SKM-1 (cell line): ENCODE measurements at regions not wholly inside any gene's neighbourhood (a gene's known extent, or its start where the extent isn't known, plus 50 kb on each side); places are given as distances from the start of the nearest gene placed in this dataset.

ENCODE experiments used
- DNase-seq: peaks from one replicate; lab custom pipeline; 2025; ENCODE audit not compliant: unreplicated experiment; lab: John Stamatoyannopoulos, UW

DNA sequence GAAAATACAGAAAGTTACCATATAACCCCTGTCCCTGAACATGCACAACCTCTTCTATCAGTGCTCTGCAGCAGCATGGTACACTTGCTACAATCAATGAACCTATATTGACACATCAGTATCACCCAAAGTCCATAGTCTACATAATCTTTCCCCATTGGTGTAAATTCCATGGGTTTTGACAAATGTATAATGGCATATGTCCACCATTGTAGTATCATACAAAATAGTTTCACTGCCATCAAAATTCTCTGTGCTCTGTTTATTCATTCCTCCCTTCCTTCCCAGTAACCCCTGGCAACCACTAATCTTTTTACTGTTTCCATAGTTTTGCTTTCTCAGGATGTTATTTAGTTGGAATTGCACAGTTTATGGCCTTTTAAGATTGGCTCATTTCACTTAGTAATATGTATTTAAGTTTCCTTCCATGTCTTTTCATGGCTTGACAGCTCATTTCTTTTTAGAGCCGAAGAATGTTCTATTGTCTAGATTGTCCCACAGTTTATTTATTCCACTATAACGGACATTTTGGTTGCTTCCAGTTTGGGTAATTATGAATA, 1707.0 kb downstream of the EFNA5 start:
- no peak for DNase-seq

DNA sequence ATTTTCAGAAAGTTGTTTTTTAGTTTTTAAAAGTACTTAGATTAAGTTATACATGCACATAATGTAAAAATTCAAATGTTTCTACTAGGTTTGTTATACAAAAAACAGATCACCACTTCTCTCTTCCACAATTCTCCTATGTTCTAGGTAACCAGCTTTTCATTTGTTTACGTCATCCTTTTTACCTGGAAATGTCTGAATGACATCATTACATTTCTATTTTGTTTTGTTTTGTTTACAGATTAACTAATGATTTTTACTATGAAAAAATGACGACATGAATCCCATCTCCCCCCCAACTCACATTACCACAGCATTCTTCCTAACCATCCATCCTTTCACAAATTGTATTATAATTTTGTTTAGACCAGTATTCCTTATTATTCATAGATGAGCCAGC, 1709.2 kb downstream of the EFNA5 start:
- no peak for DNase-seq

DNA sequence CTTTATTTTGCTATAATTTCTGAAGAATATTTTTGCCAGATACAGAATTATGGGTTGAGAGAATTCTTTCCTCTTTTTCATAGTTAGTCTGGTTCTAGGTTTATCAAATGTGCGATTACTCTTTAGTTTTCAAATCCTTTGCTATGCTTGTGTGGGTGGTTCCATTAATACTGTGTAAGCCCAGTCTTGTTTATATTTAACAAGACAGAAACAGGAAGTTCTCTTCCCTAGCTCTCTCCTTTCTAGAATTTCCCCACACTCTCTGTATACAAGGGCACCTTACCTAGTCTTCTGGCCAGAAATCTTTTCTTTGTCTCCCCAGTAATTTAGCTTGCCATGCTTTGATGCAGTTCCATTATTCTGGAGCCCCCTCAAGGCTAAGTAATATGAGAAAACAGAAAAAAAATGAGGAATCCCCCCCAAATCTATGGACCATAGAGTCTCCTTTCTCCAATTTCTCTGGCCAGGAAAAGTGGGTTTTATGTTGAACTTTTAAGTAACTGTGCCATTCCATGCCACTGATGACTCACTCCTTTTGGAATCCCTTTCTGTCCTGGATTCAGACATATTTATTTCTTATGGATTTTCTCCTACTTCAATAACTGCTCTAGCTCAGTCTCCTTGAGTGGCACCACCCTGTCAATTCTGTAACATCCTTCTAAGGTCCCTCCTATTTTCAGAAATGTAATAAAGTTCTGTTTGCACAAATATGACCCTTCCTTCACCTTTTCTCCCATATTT, 1714.1 kb downstream of the EFNA5 start:
- no peak for DNase-seq

DNA sequence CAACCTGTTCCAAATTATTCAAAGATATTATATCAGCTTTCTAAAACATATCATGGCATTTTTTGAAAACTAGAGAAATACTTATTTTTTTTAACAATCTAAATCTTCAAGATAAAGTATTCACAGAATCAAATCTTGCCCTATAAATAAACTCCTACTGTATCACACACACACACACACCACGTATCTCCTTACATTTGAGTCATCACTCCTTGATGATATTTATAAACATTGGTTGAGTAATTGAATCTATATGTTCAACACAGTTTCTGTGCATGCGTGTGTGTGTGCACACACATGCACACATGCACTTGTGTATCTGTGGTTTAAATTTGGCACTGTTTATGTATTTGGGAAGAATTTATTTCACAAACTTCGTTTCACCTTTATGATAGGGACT, 1716.4 kb downstream of the EFNA5 start:
- no peak for DNase-seq

DNA sequence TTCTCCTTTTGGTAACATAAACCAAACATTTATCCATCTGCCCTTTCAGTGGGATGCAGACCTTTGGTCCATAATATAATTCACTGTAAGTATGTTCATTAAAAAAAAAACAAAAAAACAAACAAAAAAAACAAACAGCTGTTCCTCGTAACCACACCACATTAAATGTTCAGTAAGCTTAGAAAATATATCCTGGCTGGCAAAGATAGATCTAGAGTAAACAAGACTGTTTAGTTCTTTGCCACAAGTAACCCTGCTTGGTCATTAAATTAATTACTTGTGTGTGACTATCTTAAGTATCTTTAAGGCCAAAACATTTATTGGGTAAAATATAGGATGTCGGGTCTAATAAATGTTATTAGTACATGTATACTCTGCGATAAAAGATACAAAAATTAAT, 1717.1 kb downstream of the EFNA5 start:
- DNase-seq: no peak

DNA sequence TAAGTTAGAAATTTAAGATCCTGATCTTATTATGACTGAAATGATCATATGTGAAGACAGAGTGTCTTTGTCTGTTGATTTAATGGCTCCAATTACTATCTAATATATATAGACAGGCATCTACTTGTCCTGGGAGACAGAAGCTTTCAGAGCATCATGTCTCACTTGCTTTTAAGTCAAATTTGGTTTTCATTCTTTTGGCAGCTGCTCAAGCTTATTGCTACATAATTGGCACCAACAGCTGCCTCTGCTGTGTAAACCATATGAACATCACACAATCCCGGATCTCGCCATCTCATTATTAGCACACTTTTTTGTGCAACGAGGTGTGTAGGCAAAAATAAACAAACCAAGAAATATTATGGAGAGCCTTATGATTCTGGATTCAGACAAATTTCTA, 1717.9 kb downstream of the EFNA5 start:
- DNase-seq: no peak

DNA sequence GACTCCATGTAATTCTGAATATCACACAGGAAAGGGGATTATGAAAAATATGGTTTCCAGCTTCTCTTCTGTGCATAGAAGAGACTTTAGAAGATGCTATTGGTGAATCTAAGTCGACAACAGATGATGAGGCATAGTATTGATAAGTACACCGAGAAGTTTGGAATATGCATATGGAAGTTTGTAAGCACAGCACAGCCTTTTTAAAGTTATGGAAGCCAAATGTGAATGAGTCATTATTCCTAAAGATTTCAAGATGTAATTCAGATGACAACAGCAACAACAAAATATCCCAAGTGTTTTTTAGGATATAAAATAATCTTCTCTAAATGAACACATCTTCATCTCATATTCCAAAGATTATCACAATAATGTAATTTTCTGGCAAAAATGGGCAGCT, 1723.3 kb downstream of the EFNA5 start:
- no peak for DNase-seq

DNA sequence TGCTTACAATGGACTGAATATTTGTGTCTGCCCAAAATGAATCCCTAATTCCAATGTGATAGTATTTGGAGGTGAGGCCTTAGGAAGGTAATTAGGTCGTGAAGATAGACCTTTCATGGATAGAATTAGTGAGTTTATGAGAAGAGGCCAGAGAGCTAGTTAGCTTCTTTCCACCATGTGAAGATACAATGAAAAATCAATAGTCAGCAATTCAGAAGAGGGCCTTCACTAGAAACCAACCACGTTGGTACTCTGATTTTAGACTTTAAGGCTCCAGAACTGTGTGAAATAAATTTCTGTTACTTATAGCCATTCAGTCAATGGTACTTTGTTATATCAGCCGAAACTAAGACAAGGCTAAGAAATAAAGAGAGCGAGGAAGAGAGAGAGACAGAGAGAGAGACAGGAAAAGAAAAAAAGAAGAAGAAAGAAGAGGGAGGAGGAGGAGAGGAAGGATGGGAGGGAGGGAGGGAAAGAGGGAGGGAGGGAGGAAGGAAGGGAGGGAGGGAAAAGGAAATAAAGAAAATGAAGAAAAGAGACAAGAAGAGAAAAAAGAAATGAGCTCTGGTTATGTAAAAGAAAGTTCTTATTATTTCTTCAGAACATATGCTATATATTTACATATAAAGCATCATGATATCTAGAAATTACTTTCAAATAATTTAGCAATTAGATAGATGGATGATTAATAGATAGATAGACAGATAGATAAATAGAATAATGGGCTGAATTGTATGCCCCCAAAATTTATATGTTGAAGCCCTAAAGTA, 1725.3 kb downstream of the EFNA5 start:
- DNase-seq: no peak

DNA sequence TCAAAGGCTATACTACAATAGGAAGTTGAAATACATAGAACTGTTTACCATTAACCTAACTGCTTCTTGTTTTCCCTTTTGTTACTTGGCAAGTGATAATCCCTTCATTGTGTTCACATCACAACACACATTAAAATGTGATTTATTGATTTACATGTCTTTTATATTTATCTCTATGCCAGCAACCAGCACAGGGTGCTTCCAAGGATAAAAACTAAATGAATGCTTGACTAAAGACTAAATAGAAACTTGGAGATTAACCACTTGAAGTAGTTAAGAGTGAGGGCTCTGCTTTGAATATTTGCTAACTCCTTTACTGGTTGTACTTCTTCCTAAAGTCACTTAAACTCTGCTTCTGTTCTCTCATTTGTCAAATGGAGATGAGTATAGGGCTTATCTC, 1730.6 kb downstream of the EFNA5 start:
- DNase-seq: no peak

DNA sequence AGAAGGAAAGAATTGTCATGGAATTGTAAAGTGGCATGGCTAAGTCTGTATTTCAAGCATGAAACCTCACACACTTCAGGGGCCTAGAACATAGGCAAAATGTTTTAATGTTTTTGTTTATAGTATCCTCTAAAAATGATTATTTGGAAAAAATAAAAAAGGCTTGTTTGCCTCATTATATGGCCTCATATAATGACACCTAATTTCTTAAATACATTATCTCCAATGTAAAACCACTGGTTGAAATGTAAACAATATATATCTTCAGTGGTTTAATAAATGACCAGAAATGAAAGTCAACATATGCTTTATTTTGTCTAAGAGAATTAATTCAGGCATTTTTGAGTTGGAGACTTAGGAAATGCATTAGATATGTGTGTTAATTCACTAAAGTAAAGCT, 1736.6 kb downstream of the EFNA5 start:
- DNase-seq: no peak

DNA sequence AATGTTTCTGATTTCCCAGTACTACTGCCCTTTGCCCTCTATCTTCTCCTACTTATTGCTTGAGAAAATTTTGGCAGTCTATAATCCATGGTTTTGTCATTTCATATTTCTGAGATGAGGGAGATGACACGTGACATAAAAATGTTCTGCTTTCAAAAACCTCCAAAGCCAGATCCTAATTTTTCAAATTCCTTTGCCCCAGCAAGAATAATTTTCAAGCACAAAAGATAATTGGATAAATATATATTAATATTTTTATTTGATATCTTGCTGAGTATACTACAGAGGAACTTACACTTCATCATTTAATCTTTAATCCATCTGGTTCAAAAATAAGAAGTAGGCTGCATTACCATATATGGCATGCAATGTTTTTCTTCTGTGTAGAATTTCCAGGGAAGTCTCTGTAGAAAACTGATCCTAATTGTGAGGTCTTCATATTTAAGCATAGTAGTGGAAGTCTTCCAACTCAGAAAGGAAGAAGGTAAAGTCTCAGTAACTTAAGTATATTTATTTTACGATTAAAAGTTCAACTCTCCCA, 1738.8 kb downstream of the EFNA5 start:
- DNase-seq: no peak

DNA sequence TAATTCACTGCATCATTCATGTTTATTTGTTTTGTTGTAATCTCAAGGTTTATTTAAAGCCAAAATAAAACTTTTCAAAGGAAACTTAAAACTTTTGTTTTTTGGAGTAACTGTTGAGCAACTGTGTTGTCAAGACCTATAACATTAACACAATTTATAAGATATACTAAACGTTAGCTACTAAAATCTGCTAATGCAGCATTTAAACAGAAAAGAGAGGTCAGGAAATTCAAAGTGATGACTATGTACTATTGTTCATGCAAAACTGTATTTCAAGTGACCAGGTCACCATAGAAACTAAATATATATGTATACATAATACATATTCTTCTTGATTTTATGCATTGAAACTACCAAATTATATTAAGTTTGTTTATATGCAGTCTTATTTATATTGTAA, 1740.9 kb downstream of the EFNA5 start:
- no peak for DNase-seq

DNA sequence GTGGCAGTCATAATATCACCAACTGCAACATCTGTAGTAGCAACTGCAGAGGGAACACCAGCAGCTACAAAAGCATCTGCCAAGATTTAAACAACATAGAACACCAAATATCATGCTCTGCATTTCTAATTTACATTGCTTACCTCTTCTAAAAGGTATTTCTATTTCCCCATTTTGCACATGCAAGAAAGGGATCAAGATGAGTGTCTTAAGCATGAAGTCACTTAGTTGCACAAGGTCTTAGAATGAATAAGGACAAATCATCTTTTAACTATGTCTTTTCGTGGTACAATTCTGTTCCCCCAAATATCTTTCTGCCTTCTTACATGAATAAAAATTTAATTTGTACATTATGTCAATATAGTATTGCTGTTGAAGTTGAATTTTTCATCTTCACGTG, 1746.4 kb downstream of the EFNA5 start:
- DNase-seq: no peak

DNA sequence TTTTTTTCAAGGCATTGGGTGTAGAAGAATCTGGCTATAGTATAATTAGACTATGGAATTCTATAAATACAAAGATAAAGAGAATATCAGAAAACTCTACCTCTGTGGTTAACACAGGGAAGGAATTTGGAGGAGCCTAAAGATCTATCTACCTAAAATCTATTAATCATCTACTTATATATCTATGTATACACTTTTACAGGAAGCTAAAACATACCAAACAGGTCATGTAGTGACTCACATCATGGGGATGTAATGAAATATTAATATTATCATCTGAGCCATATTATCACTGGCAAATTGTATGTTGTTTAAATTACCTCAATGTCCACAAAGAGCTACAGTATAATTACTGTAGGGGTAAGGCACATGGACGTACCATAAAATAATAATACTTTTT, 1748.2 kb downstream of the EFNA5 start:
- no peak for DNase-seq

DNA sequence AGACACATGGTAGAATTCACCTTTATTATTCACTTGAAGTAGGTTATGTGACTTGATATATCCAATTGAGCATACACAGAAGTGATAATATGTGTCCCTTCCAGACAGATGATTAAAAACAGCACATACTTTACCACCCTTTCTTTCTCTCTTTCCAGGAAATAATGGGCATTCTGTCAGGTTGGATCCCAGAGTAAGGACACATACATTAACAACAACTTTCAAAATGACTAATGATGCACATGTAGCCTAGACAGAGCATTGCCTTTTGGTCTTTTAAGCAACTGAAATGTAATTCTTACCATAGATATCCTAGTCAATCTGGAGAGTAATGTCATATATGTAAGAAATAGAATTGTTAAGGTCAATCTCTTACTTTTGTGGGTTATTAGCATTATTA, 1748.7 kb downstream of the EFNA5 start:
- DNase-seq: no peak

DNA sequence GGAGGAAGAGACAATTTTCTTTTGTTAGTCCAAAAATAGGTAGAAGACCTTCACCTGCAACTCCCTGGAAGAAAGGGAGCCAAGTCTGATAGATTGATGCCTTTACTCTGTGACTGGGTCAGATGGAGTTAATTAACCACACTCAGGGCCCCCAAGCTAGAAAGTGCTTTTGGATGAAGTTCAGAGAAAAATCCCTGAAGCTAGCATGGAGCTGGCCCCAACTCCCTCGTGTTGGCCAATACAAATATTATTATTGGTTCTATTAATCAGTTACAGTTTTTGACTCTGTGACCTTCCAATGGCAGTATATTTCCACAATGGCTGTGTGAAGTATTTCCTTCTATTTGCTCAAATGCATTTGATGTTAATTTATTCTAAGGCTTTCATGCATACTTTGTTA, 1753.5 kb downstream of the EFNA5 start:
- DNase-seq: no peak

DNA sequence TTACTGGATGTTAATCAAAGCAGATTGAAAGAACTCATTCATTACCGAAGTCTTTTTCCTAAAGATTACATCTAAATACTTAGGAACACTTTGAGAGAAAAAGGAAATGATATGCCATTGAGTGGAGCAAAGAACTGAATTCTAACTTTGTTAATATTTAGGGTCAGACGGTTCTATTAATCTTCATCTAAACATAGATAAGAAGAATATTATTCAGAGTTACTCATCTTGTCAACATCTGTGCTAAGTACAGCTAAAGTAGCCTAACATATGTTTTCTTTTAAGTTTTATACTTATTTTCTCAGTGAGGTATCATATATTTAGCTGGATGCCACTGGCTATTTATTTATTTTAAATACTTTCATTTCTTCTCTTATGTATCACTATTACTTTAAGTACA, 1763.7 kb downstream of the EFNA5 start:
- DNase-seq: no peak

DNA sequence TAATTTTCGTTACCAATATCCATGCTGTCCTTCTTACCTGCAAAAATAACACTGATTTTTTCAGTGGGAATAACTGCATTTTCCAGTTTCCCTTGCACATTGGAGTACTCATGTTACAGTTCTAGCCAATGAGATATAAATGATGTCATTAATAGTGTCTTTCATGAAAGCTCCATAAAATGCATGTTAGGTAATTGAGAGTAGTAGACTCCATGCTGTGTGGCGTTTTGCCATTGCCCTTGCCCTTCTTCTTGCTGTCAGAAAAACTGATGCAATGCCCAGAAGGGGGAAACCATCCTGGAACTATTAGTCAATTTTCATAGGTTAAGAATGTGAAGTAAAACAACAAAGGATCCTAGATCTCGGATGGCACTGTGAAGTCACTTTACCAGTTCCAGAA, 1765.3 kb downstream of the EFNA5 start:
- DNase-seq: no peak

DNA sequence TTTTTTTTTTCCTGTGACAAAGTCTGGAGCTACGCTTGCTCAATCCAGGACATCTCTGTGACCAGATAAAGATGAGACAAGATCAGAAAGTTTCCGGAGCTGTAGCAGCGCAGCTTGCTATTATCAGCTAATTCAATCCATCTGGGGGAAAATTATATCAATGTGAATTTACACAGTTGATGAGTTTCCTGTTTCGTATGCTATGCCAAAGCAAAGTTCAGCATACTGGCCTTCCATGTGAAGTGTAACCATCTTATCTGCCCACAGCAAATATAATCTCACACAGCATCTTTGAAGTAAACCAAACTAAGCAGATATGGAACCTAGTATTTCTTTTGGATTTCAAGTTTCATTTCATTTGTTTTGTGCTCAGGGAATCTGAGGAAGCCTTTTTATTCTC, 1767.7 kb downstream of the EFNA5 start:
- DNase-seq: no peak

DNA sequence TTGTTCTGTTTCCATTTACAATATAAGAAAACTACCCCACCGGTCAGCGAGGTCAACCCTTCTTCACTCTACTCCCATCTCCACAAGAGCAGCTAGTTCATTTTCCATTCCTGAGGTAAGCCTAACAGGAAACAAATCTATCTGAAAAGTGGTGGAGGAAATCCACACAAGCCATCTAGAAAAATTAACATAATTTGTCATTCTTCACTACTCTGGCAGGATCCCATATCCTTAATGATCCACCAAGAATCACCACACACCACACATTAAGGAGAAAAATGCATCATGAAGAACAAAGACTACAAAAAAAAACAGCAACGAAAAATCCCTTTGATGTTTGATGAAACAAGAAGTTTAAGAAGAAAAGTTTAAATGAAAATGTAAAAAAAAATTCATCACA, 1771.0 kb downstream of the EFNA5 start:
- DNase-seq: no peak

DNA sequence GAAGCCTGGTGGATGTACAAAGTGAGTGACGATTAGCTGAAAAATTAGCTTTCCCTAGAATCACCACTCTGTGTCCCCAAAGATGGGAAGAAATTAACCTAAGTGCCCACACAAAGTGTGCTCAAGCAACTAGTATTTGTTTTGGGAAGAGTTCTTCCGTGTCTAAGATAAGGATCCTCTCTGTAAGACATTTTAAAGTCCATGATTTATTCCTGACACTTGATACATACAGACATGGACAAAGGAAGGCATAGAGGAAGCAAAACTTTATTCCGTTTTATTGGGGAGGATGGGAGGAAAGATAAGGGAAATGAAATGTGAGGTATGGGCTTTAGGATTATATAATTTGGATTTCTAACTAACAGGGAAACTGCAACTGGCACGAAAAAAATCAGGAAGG, 1772.6 kb downstream of the EFNA5 start:
- DNase-seq: no peak

DNA sequence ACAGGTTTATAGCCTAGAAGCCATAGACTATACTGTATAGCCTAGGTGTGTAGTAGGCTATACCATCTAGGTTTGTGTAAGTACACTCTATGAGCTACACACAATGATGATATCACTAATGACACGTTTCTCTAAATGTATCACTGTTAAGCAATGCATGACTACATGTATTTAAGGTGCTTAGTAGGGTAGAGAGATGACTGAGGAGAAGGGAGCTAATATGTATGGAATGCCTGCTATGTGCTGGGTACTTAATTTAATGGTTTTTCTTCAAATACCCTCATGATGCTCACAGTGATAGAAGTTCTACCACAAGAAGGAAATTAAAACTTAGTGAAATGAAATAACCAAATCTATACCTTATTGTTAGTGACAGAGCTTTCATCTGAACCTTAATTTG, 1785.5 kb downstream of the EFNA5 start:
- no peak for DNase-seq
